ENCODE measurements at regions not wholly inside any gene's neighbourhood (a gene's known extent, or its start where the extent isn't known, plus 50 kb on each side); places are given as distances from the start of the nearest gene placed in this dataset.
"Not testable (repeated sequence)": the region's sequence is repeated elsewhere in the genome, so short reads cannot be mapped to it uniquely, and the experiment has no call there.

GRCh38 chr4:141562649-141563048, 73.7 kb upstream of the IL15 start:
- H3K9ac ChIP-seq (ENCODE audit: insufficient read depth in 1 of 2, low read length in 2 of 2), result no peak overlapping the region
- H3K36me3 ChIP-seq (ENCODE audit: control insufficient read depth in 4 of 4, insufficient read depth in 4 of 4, low read length in 4 of 4), result no peaks in the 10 kb centered on the region
- no peak overlapping the region for H3K27ac ChIP-seq (ENCODE audit: low read depth in 1 of 2, low read length in 1 of 2)
- no peaks in the 10 kb centered on the region for H3K27me3 ChIP-seq (ENCODE audit: control insufficient read depth in 3 of 3, insufficient read depth in 3 of 3, low read length in 2 of 3)
- ATAC-seq (ENCODE audit: insufficient read depth, low FRiP score) (no peak), DNase-seq (no peak)
- peaks cover 0 to 1% (median 0%) of the 10 kb centered on the region in 5 donors for H3K4me1 ChIP-seq (ENCODE audit: control insufficient read depth in 5 of 5, insufficient read depth in 5 of 5, low read length in 5 of 5)
- TF ChIP-seq CTCF (IDR thresholded peaks at IDR 0.05; ENCODE audit: control extremely low read depth, extremely low read depth), result no peak
- H3K9me3 ChIP-seq (ENCODE audit: control insufficient read depth in 4 of 4, insufficient read depth in 3 of 4, low read length in 3 of 4), result no peaks in the 10 kb centered on the region
- no peak overlapping the region for H3K4me3 ChIP-seq
- WGBS, 2 donors, result 92 to 98% methylated on average over 2 of the region's 2 CpGs

GRCh38 chr4:141563723-141564122, 72.7 kb upstream of the IL15 start:
- TF ChIP-seq CTCF (IDR thresholded peaks at IDR 0.05; ENCODE audit: control extremely low read depth, extremely low read depth), result no peak

GRCh38 chr4:141564961-141565360, 71.4 kb upstream of the IL15 start:
- not testable (repeated sequence) for H3K36me3 ChIP-seq (ENCODE audit: control insufficient read depth in 4 of 4, insufficient read depth in 4 of 4, low read length in 4 of 4); H3K27me3 ChIP-seq (ENCODE audit: control insufficient read depth in 3 of 3, insufficient read depth in 3 of 3, low read length in 2 of 3); DNase-seq; H3K4me1 ChIP-seq (ENCODE audit: control insufficient read depth in 5 of 5, insufficient read depth in 5 of 5, low read length in 5 of 5); ATAC-seq (ENCODE audit: insufficient read depth, low FRiP score); H3K9me3 ChIP-seq (ENCODE audit: control insufficient read depth in 4 of 4, insufficient read depth in 3 of 4, low read length in 3 of 4); H3K27ac ChIP-seq (ENCODE audit: low read depth in 1 of 2, low read length in 1 of 2); H3K9ac ChIP-seq (ENCODE audit: insufficient read depth in 1 of 2, low read length in 2 of 2); H3K4me3 ChIP-seq
- WGBS, 2 donors, result 93 to 96% methylated on average over 15 of the region's 15 CpGs

More at GRCh38 chr4:141563723-141564122, 72.7 kb upstream of the IL15 start:
- DNase-seq, result no peak
- H3K9me3 ChIP-seq (ENCODE audit: control insufficient read depth in 4 of 4, insufficient read depth in 3 of 4, low read length in 3 of 4), result no peaks in the 10 kb centered on the region
- no peak overlapping the region for H3K9ac ChIP-seq (ENCODE audit: insufficient read depth in 1 of 2, low read length in 2 of 2)
- no peaks in the 10 kb centered on the region for H3K36me3 ChIP-seq (ENCODE audit: control insufficient read depth in 4 of 4, insufficient read depth in 4 of 4, low read length in 4 of 4)
- ATAC-seq (ENCODE audit: insufficient read depth, low FRiP score), result no peak
- H3K4me1 ChIP-seq (ENCODE audit: control insufficient read depth in 5 of 5, insufficient read depth in 5 of 5, low read length in 5 of 5), result peaks cover 0 to 5% (median 0%) of the 10 kb centered on the region in 5 donors
- no peak overlapping the region for H3K4me3 ChIP-seq
- H3K27me3 ChIP-seq (ENCODE audit: control insufficient read depth in 3 of 3, insufficient read depth in 3 of 3, low read length in 2 of 3), result no peaks in the 10 kb centered on the region
- no peak overlapping the region for H3K27ac ChIP-seq (ENCODE audit: low read depth in 1 of 2, low read length in 1 of 2)

GRCh38 chr4:141565379-141566089, 70.8 kb upstream of the IL15 start:
- H3K27me3 ChIP-seq (ENCODE audit: control insufficient read depth in 3 of 3, insufficient read depth in 3 of 3, low read length in 2 of 3), result no peaks in the 10 kb centered on the region
- H3K4me1 ChIP-seq (ENCODE audit: control insufficient read depth in 5 of 5, insufficient read depth in 5 of 5, low read length in 5 of 5), result peaks cover 0 to 5% (median 0%) of the 10 kb centered on the region in 5 donors
- ATAC-seq (ENCODE audit: insufficient read depth, low FRiP score) (no peak), DNase-seq (no peak)
- WGBS, 2 donors, result 84 to 92% methylated on average over 3 of the region's 3 CpGs
- no peak overlapping the region for H3K9ac ChIP-seq (ENCODE audit: insufficient read depth in 1 of 2, low read length in 2 of 2)
- no peak overlapping the region for H3K4me3 ChIP-seq
- no peaks in the 10 kb centered on the region for H3K36me3 ChIP-seq (ENCODE audit: control insufficient read depth in 4 of 4, insufficient read depth in 4 of 4, low read length in 4 of 4)
- no peaks in the 10 kb centered on the region for H3K9me3 ChIP-seq (ENCODE audit: control insufficient read depth in 4 of 4, insufficient read depth in 3 of 4, low read length in 3 of 4)
- H3K27ac ChIP-seq (ENCODE audit: low read depth in 1 of 2, low read length in 1 of 2), result no peak overlapping the region
- no peak for TF ChIP-seq CTCF (IDR thresholded peaks at IDR 0.05; ENCODE audit: control extremely low read depth, extremely low read depth)

Measured in lung (tissue), 11 donors.